CD4-positive, alpha-beta T cell treated with Interleukin-4 for 4 hours (primary cell): ENCODE measurements at regions not wholly inside any gene's neighbourhood (a gene's known extent, or its start where the extent isn't known, plus 50 kb on each side); places are given as distances from the start of the nearest gene placed in this dataset.

Experiments used
- DNase-seq: peaks from one replicate; pipeline ENCODE4 v3.0.0-alpha.2; 2020

GRCh38 chr10:128777342-128777741, 651.1 kb upstream of the MKI67 start:
- no peak for DNase-seq

DNA sequence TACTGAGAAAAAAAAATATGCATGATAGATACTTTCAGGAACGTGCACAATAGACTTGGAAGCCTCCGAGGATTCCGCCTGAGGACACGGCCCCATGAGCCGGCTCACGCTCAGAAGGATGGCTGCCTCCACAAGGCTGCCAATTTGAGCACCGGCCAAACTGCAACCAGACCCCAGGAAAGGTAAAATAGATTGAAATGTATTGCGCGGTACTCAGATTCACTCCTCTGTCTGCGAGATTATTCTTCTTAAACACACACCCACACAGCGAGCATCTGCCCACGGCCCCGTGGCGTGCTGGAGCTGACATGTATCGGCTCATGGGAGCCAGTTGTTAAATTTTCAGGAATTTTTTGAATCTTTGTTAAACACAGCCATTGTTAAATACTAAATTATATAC, 653.2 kb upstream of the MKI67 start:
- no peak for DNase-seq

DNA sequence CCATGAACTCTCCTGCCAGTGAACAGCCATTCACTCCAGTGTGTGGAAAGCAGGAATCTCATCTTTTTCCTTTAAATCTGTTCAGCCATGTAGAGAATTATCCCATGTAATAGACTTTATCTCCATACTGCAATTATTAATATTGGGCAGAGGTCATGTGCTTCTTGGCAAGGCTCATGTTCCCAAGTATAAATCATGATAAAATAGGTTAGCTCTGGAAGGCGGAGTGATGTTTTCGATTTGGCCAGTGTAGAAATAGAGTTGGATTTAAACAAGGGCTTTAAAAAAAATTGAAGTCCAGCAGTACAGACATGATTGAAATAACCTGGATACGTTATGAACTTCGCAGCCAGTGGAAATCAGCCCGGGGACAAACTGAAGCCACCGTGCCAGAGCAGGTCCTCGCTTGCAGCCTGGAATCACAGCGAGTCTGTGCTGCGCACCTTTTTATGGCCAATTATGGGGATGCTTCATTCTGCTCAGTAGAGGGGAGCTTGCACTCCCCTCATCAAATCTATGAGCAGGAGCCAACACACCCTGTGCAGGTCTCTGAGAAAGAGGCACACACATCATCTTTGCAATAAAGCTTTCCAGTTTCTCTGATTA, 654.0 kb upstream of the MKI67 start:
- DNase-seq, result no peak

- DNase-seq, result no peak
These were observed 655.4 kb upstream of the MKI67 start for GRCh38 chr10:128781637-128782036.

DNA sequence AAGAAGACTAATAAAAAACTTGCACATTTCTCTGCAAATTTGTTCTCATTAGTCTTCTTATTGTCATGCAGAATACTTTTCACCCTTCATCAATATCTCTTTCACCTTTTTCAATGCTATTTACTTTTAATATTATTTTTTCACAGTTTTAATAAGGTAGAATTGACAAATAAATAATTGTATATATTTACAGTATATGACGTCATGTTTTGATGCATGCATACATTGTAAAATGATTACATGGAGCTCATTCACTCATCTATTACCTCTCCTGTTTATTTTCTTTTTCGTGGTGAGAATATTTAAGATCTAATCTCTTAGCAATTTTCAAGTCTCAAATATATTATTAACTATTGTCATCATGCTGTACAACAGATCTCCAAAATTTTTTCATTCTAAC, 658.2 kb upstream of the MKI67 start:
- no peak for DNase-seq

- no peak for DNase-seq
These were observed 666.4 kb upstream of the MKI67 start for GRCh38 chr10:128792426-128793140.

DNA sequence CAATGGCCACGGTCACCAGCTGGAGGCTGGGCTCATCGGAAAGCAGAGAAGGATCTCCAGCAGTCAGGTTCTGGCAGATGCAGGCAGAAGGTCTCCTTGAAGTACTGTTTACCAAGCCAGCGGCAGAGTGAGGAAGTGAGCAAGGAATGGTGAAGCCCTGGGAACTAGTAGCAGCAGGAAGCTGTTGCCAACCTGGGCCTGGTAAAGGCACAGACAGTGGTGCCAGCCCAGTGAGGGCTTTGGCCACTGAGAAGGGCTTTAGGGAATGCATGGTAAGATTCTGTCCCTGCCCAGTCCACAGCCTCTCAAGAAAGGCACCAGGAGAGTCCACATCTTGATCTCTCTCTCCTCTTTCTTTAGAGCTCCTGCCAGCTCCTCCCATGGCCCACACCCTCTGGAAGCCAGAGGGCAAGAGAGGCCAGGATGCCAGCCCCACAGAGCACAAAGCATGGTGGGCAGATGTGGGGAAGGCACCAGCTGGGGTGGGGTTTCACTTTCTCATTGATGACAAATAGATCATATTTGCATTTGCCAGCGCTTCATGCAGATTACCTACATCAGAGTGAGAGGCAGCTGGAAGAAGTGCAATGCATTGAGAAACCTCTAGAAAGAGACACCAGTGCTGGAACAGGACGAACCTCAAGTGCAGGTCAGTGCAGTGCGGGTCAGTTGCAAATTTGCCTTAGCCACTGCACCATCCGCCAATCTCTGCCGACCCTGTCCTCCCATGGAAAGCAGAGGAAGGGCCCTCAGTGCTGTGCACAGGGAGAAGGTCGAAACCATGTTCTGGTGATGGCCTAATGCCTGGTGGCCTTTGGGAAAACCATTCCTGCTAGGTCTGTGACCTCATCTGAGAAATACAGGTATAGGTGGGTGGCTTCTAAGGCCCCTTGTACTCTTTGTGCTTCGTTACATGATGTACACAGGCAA, 667.8 kb upstream of the MKI67 start:
- DNase-seq, result no peak

- no peak for DNase-seq
These were observed 670.2 kb upstream of the MKI67 start for GRCh38 chr10:128796396-128796912.

DNA sequence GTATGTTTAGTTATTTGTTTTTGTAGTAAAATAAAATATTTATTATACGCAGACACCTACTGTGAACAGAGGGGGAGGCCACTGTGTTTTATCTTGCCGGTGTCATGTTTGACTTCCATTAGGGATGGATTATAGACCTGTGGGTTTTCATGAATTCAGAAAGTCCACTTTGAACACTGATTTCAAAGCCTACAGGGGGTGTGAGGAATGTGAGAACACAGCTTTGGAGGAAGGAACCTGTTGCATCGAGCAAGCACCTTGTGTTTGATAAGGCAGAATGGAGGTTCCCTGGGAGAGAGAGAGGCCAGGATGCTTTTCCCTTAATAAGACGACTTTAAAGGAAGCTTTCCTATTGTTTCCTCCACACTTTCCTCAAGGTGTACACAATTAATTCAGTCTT, 665.0 kb upstream of the MGMT start:
- DNase-seq, result no peak

DNA sequence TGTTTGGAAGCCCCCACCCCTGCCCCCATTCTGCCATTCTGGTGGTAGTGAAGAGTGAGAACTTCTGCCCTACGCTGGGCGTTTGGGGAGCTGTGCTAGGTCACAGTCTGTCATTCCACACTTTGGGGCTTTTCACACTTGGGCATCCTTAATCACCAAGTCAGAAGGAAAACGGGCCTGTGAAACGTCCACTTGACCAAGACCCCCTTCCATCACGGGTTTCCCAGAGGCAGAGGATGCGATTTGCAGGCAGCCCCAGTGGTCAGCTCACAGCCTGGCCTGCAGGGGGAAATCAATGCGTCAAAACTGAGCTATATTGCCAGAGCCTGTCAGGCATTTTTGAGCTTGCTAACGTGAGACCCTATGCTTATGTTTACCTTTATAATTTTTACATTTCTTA, 663.3 kb upstream of the MGMT start:
- DNase-seq, result no peak

GRCh38 chr10:128804411-128804810, 662.6 kb upstream of the MGMT start:
- no peak for DNase-seq

DNA sequence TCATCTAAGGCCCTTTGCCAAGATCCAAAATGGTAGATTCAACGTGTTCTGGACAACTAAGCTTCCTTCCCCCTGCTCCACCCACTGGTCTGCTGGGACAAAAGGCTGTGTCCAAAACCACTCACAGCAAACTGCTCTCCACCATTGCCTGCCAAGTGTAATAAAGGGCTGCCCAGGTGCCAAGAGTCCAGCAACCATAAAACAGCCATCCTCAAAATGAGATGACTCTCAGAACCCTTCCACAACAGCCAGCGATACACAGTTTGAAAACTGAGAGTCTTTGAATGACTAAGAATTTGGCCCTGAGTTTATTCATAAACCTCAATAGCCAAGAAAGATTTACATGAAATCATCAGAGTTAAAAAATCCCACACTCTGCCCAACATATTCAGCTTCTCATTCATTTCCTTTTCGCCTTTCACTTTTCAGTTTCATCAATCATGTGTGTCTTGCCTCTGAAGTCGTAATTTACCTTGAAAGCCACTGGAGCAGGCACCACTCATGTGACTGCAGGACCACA, 658.1 kb upstream of the MGMT start:
- no peak for DNase-seq

- DNase-seq, result no peak
These were observed 655.5 kb upstream of the MGMT start for GRCh38 chr10:128811511-128811910.

- no peak for DNase-seq
These were observed 655.0 kb upstream of the MGMT start for GRCh38 chr10:128812000-128812399.

DNA sequence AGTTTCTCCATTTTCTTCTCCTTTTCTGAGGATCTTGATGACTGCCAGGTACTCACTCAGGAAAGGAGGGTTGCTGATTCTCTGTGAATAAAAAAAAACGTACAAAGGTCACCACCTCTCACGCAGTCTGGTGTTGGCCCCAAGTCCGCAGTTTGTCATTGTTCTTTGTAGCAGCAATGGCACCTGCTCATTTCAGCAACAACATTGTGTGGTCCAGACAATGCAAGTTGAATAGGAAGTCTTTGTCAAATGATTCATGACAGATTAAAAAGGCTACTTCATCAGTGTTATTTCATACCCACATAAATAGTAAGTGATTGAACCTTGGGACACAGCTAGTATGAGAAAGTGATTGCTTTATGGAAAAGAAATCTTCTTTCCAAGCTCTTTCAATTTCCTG, 653.5 kb upstream of the MGMT start:
- no peak for DNase-seq

DNA sequence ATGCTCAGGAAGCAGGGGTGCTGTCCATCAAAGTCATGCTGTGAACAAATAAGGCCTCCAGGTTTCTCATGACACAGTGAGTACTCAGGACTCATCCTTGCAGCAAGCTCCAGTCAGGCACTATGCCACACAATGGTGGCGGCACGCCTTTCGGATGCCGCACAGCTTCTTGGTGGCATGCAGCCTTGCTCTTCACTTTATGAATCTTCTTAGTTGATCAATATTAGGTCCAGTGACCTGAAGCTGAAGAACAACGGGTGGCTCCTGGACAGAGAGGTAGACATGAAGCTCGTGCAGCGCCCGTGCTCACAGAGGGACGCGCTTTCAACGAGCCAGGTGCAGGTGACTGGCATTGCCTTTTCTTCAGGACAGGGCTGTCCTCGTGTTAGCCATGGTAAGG, 653.0 kb upstream of the MGMT start:
- DNase-seq, result no peak

DNA sequence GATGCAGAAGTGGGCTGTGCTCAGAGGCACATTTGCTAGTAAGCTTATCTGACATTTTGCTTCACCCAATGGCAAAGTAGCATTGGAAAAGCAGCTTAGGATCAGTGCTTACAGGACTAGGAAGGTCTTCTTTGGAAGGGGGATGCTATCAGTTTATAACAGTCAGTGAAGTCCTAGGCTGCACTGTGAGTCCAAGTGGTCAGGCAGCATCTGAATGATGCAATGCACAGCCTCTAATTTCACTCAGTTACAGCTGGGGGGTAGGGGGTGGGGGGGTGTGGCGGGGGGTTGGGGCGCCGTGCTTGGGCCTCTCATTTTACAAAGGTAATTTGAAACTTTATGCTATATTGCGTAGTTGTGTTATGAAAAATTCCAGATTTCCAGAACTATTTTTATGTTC, 652.3 kb upstream of the MGMT start:
- no peak for DNase-seq

DNA sequence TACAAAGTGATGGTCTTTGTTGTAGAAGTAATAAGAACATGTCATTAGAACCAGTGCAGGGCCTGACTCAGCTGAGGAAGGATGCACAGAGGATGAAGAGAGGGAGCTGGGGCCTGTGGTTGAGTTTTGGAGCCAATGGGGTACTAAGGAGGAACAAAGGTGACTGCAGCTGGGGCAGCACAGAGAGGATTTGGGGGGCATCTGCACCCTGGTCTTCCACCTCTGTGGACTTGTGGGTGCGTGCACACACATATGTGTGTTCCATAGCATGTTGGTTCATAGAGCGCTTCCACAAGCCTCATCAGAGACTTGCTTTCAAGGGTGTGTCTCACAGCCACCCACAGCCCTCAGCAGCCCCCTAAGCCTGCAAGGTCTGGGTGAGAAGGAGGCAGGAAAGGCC, 650.3 kb upstream of the MGMT start:
- no peak for DNase-seq

- DNase-seq, result no peak
These were observed 649.4 kb upstream of the MGMT start for GRCh38 chr10:128817636-128818035.

- no peak for DNase-seq
These were observed 646.4 kb upstream of the MGMT start for GRCh38 chr10:128820663-128821062.

GRCh38 chr10:128823201-128823600, 643.8 kb upstream of the MGMT start:
- no peak for DNase-seq

- no peak for DNase-seq
These were observed 641.4 kb upstream of the MGMT start for GRCh38 chr10:128825626-128826025.

DNA sequence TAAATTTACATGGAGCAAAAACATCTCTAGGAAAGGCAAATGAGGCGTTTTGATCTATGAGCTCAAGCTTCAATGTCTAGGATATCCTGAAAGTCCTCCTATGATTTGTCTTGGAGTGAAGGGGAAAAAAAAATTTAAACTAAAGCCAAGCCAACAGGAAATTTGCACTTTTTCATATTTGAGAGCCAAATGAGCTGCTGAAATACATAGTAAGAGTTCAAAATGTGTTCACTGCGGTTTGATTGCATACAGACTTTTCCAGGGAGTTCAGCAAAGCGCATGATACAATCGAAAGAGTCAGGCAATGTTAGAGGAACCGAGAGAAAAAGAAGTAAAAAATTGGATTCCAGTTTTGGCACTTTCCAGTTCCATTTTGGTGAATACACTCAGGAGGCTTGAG, 633.4 kb upstream of the MGMT start:
- DNase-seq, result no peak

DNA sequence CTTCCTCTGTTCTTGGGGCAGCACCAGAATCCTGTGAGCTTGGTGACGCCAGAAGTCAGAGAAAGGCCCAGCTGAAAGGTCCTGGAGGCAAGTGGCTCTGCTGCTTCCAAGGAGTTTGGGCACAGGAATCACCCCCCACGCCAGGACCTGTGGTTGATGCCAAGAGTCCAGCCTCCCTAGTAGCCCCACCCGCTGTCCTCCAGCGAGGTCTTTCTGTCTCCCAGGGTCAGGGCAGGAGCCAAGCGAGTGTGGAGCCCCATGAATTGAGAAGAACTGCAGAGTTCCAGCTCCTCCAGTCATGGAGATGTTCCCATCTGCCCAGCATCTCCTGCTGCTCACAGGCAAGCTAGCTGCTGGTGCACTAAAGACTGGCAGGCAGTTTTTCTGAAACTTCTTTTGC, 631.7 kb upstream of the MGMT start:
- no peak for DNase-seq
